ENCODE measurements at regions not wholly inside any gene's neighbourhood (a gene's known extent, or its start where the extent isn't known, plus 50 kb on each side); places are given as distances from the start of the nearest gene placed in this dataset.

- no peak for TF ChIP-seq CTCF (IDR thresholded peaks at IDR 0.05; ENCODE audit: insufficient read depth, low read length, poor library complexity, severe bottlenecking)
- DNase-seq (ENCODE audit: extremely low read depth, insufficient read length): no peak
- Histone ChIP-seq H3K4me3 (replicated peaks; ENCODE audit: low read depth, low read length) (no peak overlapping the region), H3K27me3 (replicated peaks; ENCODE audit: control insufficient read depth, insufficient read depth, low read length) (no peaks in the 10 kb centered on the region), H3K36me3 (ENCODE audit: control insufficient read depth, insufficient read depth, low read length) (no peaks in the 10 kb centered on the region)
Observed at GRCh38 chr5:27406020-27406419, 367.6 kb upstream of the CDH9 start.

GRCh38 chr5:27403243-27403882, 365.0 kb upstream of the CDH9 start:
- no peaks in the 10 kb centered on the region for H3K27me3 ChIP-seq (replicated peaks; ENCODE audit: control insufficient read depth, insufficient read depth, low read length)
- peak overlapping the region; percentile 38 for H3K4me3 ChIP-seq (replicated peaks; ENCODE audit: low read depth, low read length)
- TF ChIP-seq CTCF (IDR thresholded peaks at IDR 0.05; ENCODE audit: insufficient read depth, low read length, poor library complexity, severe bottlenecking): no peak
- H3K36me3 ChIP-seq (ENCODE audit: control insufficient read depth, insufficient read depth, low read length): no peaks in the 10 kb centered on the region
- no peak for DNase-seq (ENCODE audit: extremely low read depth, insufficient read length)

- no peak overlapping the region for H3K4me3 ChIP-seq (replicated peaks; ENCODE audit: low read depth, low read length)
Observed at GRCh38 chr5:27402828-27403227, 364.4 kb upstream of the CDH9 start.

GRCh38 chr5:27396998-27397397, 358.6 kb upstream of the CDH9 start:
- no peak overlapping the region for H3K4me3 ChIP-seq (replicated peaks; ENCODE audit: low read depth, low read length)
- no peak for TF ChIP-seq CTCF (IDR thresholded peaks at IDR 0.05; ENCODE audit: insufficient read depth, low read length, poor library complexity, severe bottlenecking)
- DNase-seq (ENCODE audit: extremely low read depth, insufficient read length): no peak
- H3K27me3 ChIP-seq (replicated peaks; ENCODE audit: control insufficient read depth, insufficient read depth, low read length): no peaks in the 10 kb centered on the region
- no peaks in the 10 kb centered on the region for H3K36me3 ChIP-seq (ENCODE audit: control insufficient read depth, insufficient read depth, low read length)

More at GRCh38 chr5:27402828-27403227, 364.4 kb upstream of the CDH9 start:
- Histone ChIP-seq H3K36me3 (ENCODE audit: control insufficient read depth, insufficient read depth, low read length) (no peaks in the 10 kb centered on the region), H3K27me3 (replicated peaks; ENCODE audit: control insufficient read depth, insufficient read depth, low read length) (no peaks in the 10 kb centered on the region)
- no peak for TF ChIP-seq CTCF (IDR thresholded peaks at IDR 0.05; ENCODE audit: insufficient read depth, low read length, poor library complexity, severe bottlenecking)
- DNase-seq (ENCODE audit: extremely low read depth, insufficient read length): no peak

- Histone ChIP-seq H3K27me3 (replicated peaks; ENCODE audit: control insufficient read depth, insufficient read depth, low read length) (no peaks in the 10 kb centered on the region), H3K36me3 (ENCODE audit: control insufficient read depth, insufficient read depth, low read length) (no peaks in the 10 kb centered on the region), H3K4me3 (replicated peaks; ENCODE audit: low read depth, low read length) (no peak overlapping the region)
- DNase-seq (ENCODE audit: extremely low read depth, insufficient read length): no peak
- no peak for TF ChIP-seq CTCF (IDR thresholded peaks at IDR 0.05; ENCODE audit: insufficient read depth, low read length, poor library complexity, severe bottlenecking)
Observed at GRCh38 chr5:27392716-27393115, 354.3 kb upstream of the CDH9 start.

GRCh38 chr5:27389696-27390095, 351.3 kb upstream of the CDH9 start:
- Histone ChIP-seq H3K27me3 (replicated peaks; ENCODE audit: control insufficient read depth, insufficient read depth, low read length) (no peaks in the 10 kb centered on the region), H3K36me3 (ENCODE audit: control insufficient read depth, insufficient read depth, low read length) (no peaks in the 10 kb centered on the region), H3K4me3 (replicated peaks; ENCODE audit: low read depth, low read length) (no peak overlapping the region)
- no peak for DNase-seq (ENCODE audit: extremely low read depth, insufficient read length)
- TF ChIP-seq CTCF (IDR thresholded peaks at IDR 0.05; ENCODE audit: insufficient read depth, low read length, poor library complexity, severe bottlenecking): no peak

Data from GM06990 (cell line).